Sigmoid colon (tissue), 6 donors: ENCODE measurements at regions not wholly inside any gene's neighbourhood (a gene's known extent, or its start where the extent isn't known, plus 50 kb on each side); places are given as distances from the start of the nearest gene placed in this dataset.

Experiments used
- DNase-seq: peaks from one replicate; pipeline ENCODE4 v3.0.0-alpha.2; 2019
- H3K27ac ChIP-seq, 4 donors: fragments of 200-600 bp; sonication (generic); one replicate each; pipeline ENCODE4 v1.5.1; 2016 to 2019; ENCODE audit warnings: mild to moderate bottlenecking in 1 of 4
- H3K27me3 ChIP-seq, 3 donors: fragments of 200-600 bp; sonication (generic); one replicate each; pipeline ENCODE4 v1.5.1; 2019; ENCODE audit warnings: mild to moderate bottlenecking in 1 of 3
- H3K36me3 ChIP-seq, 4 donors: fragments of 200-600 bp; sonication (generic); one replicate each; pipeline ENCODE4 v1.5.1; 2016 to 2019
- H3K4me1 ChIP-seq, 4 donors: fragments of 200-600 bp; sonication (generic); one replicate each; pipeline ENCODE4 v1.5.1; 2017 to 2019
- H3K4me3 ChIP-seq, 4 donors: fragments of 200-600 bp; sonication (generic); one replicate each; pipeline ENCODE4 v1.5.1; 2017 to 2019; ENCODE audit warnings: mild to moderate bottlenecking in 2 of 4, moderate library complexity in 1 of 4
- H3K9me3 ChIP-seq, 4 donors: fragments of 200-600 bp in 3 of 4; sonication (generic) in 3 of 4; one replicate each; pipeline versions ENCODE4 v1.5.1 to v1.6.1; 2013 to 2019
- CTCF ChIP-seq, 4 experiments: fragments of 450-650 bp in 3 of 4; fragments of 200-600 bp in 1 of 4; IDR thresholded peaks; one replicate each; pipeline ENCODE4 v1.5.1; 2016 to 2019; ENCODE audit warnings: antibody characterized with exemption in 4 of 4, mild to moderate bottlenecking in 3 of 4, moderate library complexity in 2 of 4
- EP300 ChIP-seq, 4 donors: sonication (generic); formaldehyde crosslinking; IDR thresholded peaks; one replicate each; pipeline ENCODE4 v1.6.1; 2017; ENCODE audit warnings: antibody characterized with exemption in 4 of 4
- POLR2A ChIP-seq, 2 donors: fragments of 450-650 bp; IDR thresholded peaks; one replicate each; pipeline ENCODE4 v1.6.1; 2016; ENCODE audit warnings: antibody characterized with exemption in 2 of 2, mild to moderate bottlenecking in 2 of 2, moderate library complexity in 2 of 2
- POLR2AphosphoS5 ChIP-seq, 4 donors: sonication (generic); formaldehyde crosslinking; IDR thresholded peaks; one replicate each; pipeline ENCODE4 v1.6.1; 2017; ENCODE audit warnings: antibody characterized with exemption in 4 of 4
- WGBS, 2 donors: extraction: QIAGEN DNeasy Blood & Tissue Kit; methylation state at CpG; one replicate each; pipeline ENCODE4 v1.1.7; 2013; 5-methylcytosine and 5-hydroxymethylcytosine counted together
- intact Hi-C: fragments of 100-400 bp; cut with DNase I; formaldehyde crosslinking; loops from one replicate; pipeline ENCODE4 v1.15.1; 2023
- donor health status: healthy with polysubstance abuse.
- donor health status: healthy.

GRCh38 chr7:27375958-27376357 is 133.4 kb downstream of the EVX1 start:
- 80 to 91% methylated on average over 5 of the region's 5 CpGs for WGBS, 2 donors
- H3K9me3 ChIP-seq = no peaks in the 10 kb centered on the region
- intact Hi-C loops = no loop called here

GRCh38 chr7:27377988-27378387 is 135.4 kb downstream of the EVX1 start:
- intact Hi-C loops = no loop called here
- H3K36me3 ChIP-seq = no peaks in the 10 kb centered on the region
- H3K4me3 ChIP-seq = no peak overlapping the region
- no peaks in the 10 kb centered on the region for H3K27me3 ChIP-seq
- TF ChIP-seq EP300 (IDR thresholded peaks at IDR 0.05) (no peak), CTCF (IDR thresholded peaks at IDR 0.05) (no peak), POLR2AphosphoS5 (IDR thresholded peaks at IDR 0.05) (no peak), POLR2A (IDR thresholded peaks at IDR 0.05) (no peak)
- 87 to 93% methylated on average over 8 of the region's 8 CpGs for WGBS, 2 donors
- H3K9me3 ChIP-seq = no peaks in the 10 kb centered on the region
- no peak for DNase-seq
- peaks cover 0 to 14% (median 11%) of the 10 kb centered on the region in 4 donors for H3K4me1 ChIP-seq
- no peak overlapping the region for H3K27ac ChIP-seq

More at GRCh38 chr7:27375958-27376357, 133.4 kb downstream of the EVX1 start:
- peaks cover 0 to 14% (median 11%) of the 10 kb centered on the region in 4 donors for H3K4me1 ChIP-seq
- TF ChIP-seq EP300 (IDR thresholded peaks at IDR 0.05) (no peak), POLR2AphosphoS5 (IDR thresholded peaks at IDR 0.05) (no peak), CTCF (IDR thresholded peaks at IDR 0.05) (no peak), POLR2A (IDR thresholded peaks at IDR 0.05) (no peak)
- H3K27ac ChIP-seq = peak overlapping the region in 2 of 4 donors; percentile 18 to 47
- no peaks in the 10 kb centered on the region for H3K27me3 ChIP-seq
- no peaks in the 10 kb centered on the region for H3K36me3 ChIP-seq
- H3K4me3 ChIP-seq = no peak overlapping the region
- peak; percentile 73 for DNase-seq

- no peaks in the 10 kb centered on the region for H3K9me3 ChIP-seq
- no peaks in the 10 kb centered on the region for H3K4me1 ChIP-seq
- no peak overlapping the region for H3K27ac ChIP-seq
- no peaks in the 10 kb centered on the region for H3K27me3 ChIP-seq
- no peak for DNase-seq
- TF ChIP-seq EP300 (IDR thresholded peaks at IDR 0.05) = no peak
- no peak for TF ChIP-seq POLR2AphosphoS5 (IDR thresholded peaks at IDR 0.05)
- TF ChIP-seq CTCF (IDR thresholded peaks at IDR 0.05) = no peak
- no peak for TF ChIP-seq POLR2A (IDR thresholded peaks at IDR 0.05)
- 90 to 94% methylated on average over 4 of the region's 4 CpGs for WGBS, 2 donors
- no peak overlapping the region for H3K4me3 ChIP-seq
- intact Hi-C loops = no loop called here
- H3K36me3 ChIP-seq = no peaks in the 10 kb centered on the region
Observed at GRCh38 chr7:27382307-27382706, 139.7 kb downstream of the EVX1 start.

- TF ChIP-seq CTCF (IDR thresholded peaks at IDR 0.05) (no peak), POLR2AphosphoS5 (IDR thresholded peaks at IDR 0.05) (no peak), POLR2A (IDR thresholded peaks at IDR 0.05) (no peak), EP300 (IDR thresholded peaks at IDR 0.05) (no peak)
- no peak overlapping the region for H3K27ac ChIP-seq
- intact Hi-C loops = no loop called here
- no peak overlapping the region for H3K4me3 ChIP-seq
- DNase-seq = no peak
- H3K9me3 ChIP-seq = no peaks in the 10 kb centered on the region
- H3K27me3 ChIP-seq = no peaks in the 10 kb centered on the region
- H3K4me1 ChIP-seq = peaks cover 0 to 15% (median 5%) of the 10 kb centered on the region in 4 donors
- 77 to 82% methylated on average over 6 of the region's 6 CpGs for WGBS, 2 donors
- no peaks in the 10 kb centered on the region for H3K36me3 ChIP-seq
Observed at GRCh38 chr7:27386581-27386980, 144.0 kb downstream of the EVX1 start.

- intact Hi-C loops = no loop called here
- Histone ChIP-seq H3K4me3 (no peak overlapping the region), H3K36me3 (no peaks in the 10 kb centered on the region), H3K9me3 (no peaks in the 10 kb centered on the region), H3K4me1 (peaks cover 0 to 15% (median 5%) of the 10 kb centered on the region in 4 donors), H3K27me3 (no peaks in the 10 kb centered on the region), H3K27ac (no peak overlapping the region)
- no peak for DNase-seq
- WGBS, 2 donors = 93 to 95% methylated on average over 4 of the region's 4 CpGs
- no peak for TF ChIP-seq POLR2AphosphoS5 (IDR thresholded peaks at IDR 0.05)
- TF ChIP-seq EP300 (IDR thresholded peaks at IDR 0.05) = no peak
- no peak for TF ChIP-seq POLR2A (IDR thresholded peaks at IDR 0.05)
- TF ChIP-seq CTCF (IDR thresholded peaks at IDR 0.05) = no peak
Observed at GRCh38 chr7:27387864-27388263, 145.3 kb downstream of the EVX1 start.
